Activated B cell treated with CpG ODN at 0.5 μM for 24 hours (primary cell): ENCODE measurements at regions not wholly inside any gene's neighbourhood (a gene's known extent, or its start where the extent isn't known, plus 50 kb on each side); places are given as distances from the start of the nearest gene placed in this dataset.

Experiments used
- ATAC-seq: fragments of 200-7000 bp; cut with Tn5 transposase; one replicate; pipeline ENCODE4 v1.10.0; 2021; ENCODE audit warnings: low read depth, mild to moderate bottlenecking, moderate library complexity
- CTCF ChIA-PET: fragments of 350-600 bp; sonication (Branson Sonifier 250); formaldehyde crosslinking; loops from one replicate; lab custom pipeline; 2021; ENCODE audit warnings: antibody characterized with exemption; lab: Charles Lee
- POLR2A ChIA-PET: fragments of 350-600 bp; sonication (Branson Sonifier 250); formaldehyde crosslinking; loops from one replicate; lab custom pipeline; 2021; ENCODE audit warnings: antibody characterized with exemption; lab: Charles Lee
- DNase-seq: peaks from one replicate; pipeline ENCODE4 v3.0.0; 2022
- H3K27ac Mint-ChIP-seq: one replicate; pipeline ENCODE4 v1.8.0; 2020; ENCODE audit warnings: mixed read lengths
- H3K27me3 Mint-ChIP-seq: one replicate; pipeline ENCODE4 v1.8.0; 2021; ENCODE audit warnings: mixed read lengths
- H3K36me3 Mint-ChIP-seq: one replicate; pipeline ENCODE4 v1.8.0; 2021; ENCODE audit warnings: low read depth, mixed read lengths
- H3K4me1 Mint-ChIP-seq: one replicate; pipeline ENCODE4 v1.8.0; 2021; ENCODE audit warnings: mixed read lengths
- H3K4me3 Mint-ChIP-seq: one replicate; pipeline ENCODE4 v1.8.0; 2020; ENCODE audit warnings: mild to moderate bottlenecking, mixed read lengths
- H3K9me3 Mint-ChIP-seq: one replicate; pipeline ENCODE4 v1.8.0; 2020; ENCODE audit warnings: mixed read lengths
- CTCF ChIP-seq: fragments of 200-600 bp; IDR thresholded peaks from one replicate; pipeline ENCODE4 v1.8.0; 2022; ENCODE audit warnings: antibody characterized with exemption, mild to moderate bottlenecking
- intact Hi-C: fragments of 100-400 bp; cut with micrococcal nuclease; formaldehyde crosslinking; loops from one replicate; pipeline ENCODE4 v1.15.1; 2024

DNA sequence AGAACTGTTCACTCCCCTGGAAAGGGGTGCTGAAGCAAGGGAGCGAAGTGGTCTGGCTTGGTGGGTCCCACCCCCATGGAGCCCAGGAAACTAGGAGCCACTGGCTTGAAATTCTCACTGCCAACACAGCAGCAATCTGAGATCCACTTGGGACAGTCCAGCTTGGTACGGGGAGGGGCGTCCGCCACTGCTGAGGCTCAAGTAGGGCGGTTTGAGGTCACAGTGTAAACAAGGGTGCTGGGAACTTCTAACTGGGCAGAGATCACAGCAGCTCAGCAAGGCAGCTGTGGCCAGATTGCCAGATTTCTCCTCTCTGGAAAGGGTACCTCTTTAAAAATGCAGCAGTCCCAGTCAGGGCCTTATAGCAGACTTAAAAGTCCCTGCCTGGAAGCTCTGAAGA lies 53.9 kb upstream of the GALNTL6 start:
- POLR2A ChIA-PET: no interaction called here
- ATAC-seq: no peak
- intact Hi-C loops: no loop called here

DNA sequence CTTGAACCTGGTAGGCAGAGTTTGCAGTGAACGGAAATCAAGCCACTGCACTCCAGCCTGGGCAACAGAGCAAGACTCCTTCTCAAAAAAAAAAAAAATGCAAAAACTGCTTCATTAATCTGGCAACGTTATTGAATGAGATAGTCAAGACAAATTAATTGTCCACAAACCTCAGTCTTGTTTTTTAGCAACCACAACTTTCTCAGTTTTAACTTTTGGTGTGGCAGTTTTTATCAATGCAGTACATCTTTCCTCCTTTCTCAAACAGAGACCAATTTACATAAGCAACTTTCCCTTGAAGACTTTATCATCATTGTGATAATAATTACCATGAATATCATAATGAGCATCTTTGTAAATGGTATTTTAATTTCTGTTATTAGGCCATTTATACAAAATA lies 61.7 kb upstream of the GALNTL6 start:
- CTCF ChIA-PET: no interaction called here
- no peaks in the 10 kb centered on the region for H3K4me1 Mint-ChIP-seq
- no peak for DNase-seq

More for the DNA sequence above, 53.9 kb upstream of the GALNTL6 start:
- no peaks in the 10 kb centered on the region for H3K4me1 Mint-ChIP-seq
- CTCF ChIA-PET: no interaction called here
- H3K27ac Mint-ChIP-seq: no peak overlapping the region
- no peaks in the 10 kb centered on the region for H3K36me3 Mint-ChIP-seq
- no peak for TF ChIP-seq CTCF
- no peak for DNase-seq
- H3K4me3 Mint-ChIP-seq: no peak overlapping the region
- no peaks in the 10 kb centered on the region for H3K27me3 Mint-ChIP-seq
- H3K9me3 Mint-ChIP-seq: peaks cover 7% of the 10 kb centered on the region

GRCh38 chr4:171746418-171746817 lies 66.8 kb upstream of the GALNTL6 start:
- H3K36me3 Mint-ChIP-seq: no peaks in the 10 kb centered on the region
- no peak overlapping the region for H3K27ac Mint-ChIP-seq
- DNase-seq (no peak), ATAC-seq (no peak)
- no peak for TF ChIP-seq CTCF
- intact Hi-C loops: no loop called here
- ChIA-PET POLR2A (no interaction called here), CTCF (no interaction called here)
- no peak overlapping the region for H3K4me3 Mint-ChIP-seq
- peaks cover 2% of the 10 kb centered on the region for H3K27me3 Mint-ChIP-seq
- H3K9me3 Mint-ChIP-seq: no peaks in the 10 kb centered on the region
- no peaks in the 10 kb centered on the region for H3K4me1 Mint-ChIP-seq

More for the DNA sequence above, 61.7 kb upstream of the GALNTL6 start:
- POLR2A ChIA-PET: no interaction called here
- no peak for TF ChIP-seq CTCF
- Mint-ChIP-seq H3K4me3 (no peak overlapping the region), H3K27me3 (no peaks in the 10 kb centered on the region), H3K36me3 (no peaks in the 10 kb centered on the region), H3K9me3 (no peaks in the 10 kb centered on the region), H3K27ac (no peak overlapping the region)
- ATAC-seq: no peak
- intact Hi-C loops: no loop called here

DNA sequence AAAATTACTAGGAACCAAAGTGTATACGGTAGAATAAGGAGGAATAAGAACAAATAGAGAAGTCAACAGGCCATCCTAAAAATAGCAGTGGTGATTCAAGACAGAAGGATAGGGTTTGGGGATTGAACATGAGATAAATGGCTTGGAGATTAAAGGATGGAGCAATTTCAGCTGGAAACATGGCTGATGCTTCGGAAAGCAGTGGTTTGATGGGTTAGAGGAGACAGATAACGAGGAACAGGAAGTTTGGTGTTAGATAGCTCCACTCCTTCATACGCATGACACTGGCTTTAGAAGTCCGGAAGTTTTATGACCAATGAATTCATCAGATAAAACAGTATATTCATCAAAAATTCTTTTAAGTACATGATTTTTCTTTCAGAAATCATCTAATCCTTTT lies 70.8 kb upstream of the GALNTL6 start:
- H3K9me3 Mint-ChIP-seq: no peaks in the 10 kb centered on the region
- CTCF ChIA-PET: no interaction called here
- intact Hi-C loops: no loop called here
- no peaks in the 10 kb centered on the region for H3K4me1 Mint-ChIP-seq
- no peak overlapping the region for H3K4me3 Mint-ChIP-seq
- ATAC-seq: no peak
- no peak for TF ChIP-seq CTCF
- peaks cover 4% of the 10 kb centered on the region for H3K27me3 Mint-ChIP-seq
- no peak overlapping the region for H3K27ac Mint-ChIP-seq
- H3K36me3 Mint-ChIP-seq: no peaks in the 10 kb centered on the region
- POLR2A ChIA-PET: no interaction called here
- no peak for DNase-seq

- no peaks in the 10 kb centered on the region for H3K4me1 Mint-ChIP-seq
- no peak for TF ChIP-seq CTCF
- ChIA-PET POLR2A (no interaction called here), CTCF (no interaction called here)
- no peak overlapping the region for H3K27ac Mint-ChIP-seq
- DNase-seq (no peak), ATAC-seq (no peak)
- intact Hi-C loops: no loop called here
- no peak overlapping the region for H3K4me3 Mint-ChIP-seq
- H3K9me3 Mint-ChIP-seq: peaks cover 13% of the 10 kb centered on the region
- peaks cover 3% of the 10 kb centered on the region for H3K27me3 Mint-ChIP-seq
- no peaks in the 10 kb centered on the region for H3K36me3 Mint-ChIP-seq
Observed at GRCh38 chr4:171727185-171727584, 86.0 kb upstream of the GALNTL6 start.
